HepG2 (cell line): ENCODE measurements at regions not wholly inside any gene's neighbourhood (a gene's known extent, or its start where the extent isn't known, plus 50 kb on each side); places are given as distances from the start of the nearest gene placed in this dataset.

Source experiments
- ARID3A ChIP-seq: IDR thresholded peaks from 2 replicates; pipeline ENCODE4 v1.6.1; 2012; ENCODE audit warnings: low read depth, low read length, improper control_type of control experiment
- ELF3 ChIP-seq: IDR thresholded peaks from 2 replicates; pipeline ENCODE4 v1.6.1; 2016; ENCODE audit warnings: missing genetic modification reagents, missing compliant biosample characterization
- EP300 ChIP-seq, 3 experiments: sonication (generic) in 1 of 3; formaldehyde crosslinking in 1 of 3; IDR thresholded peaks; 2 replicates each; pipeline versions ENCODE4 v1.5.1 to v1.6.1; 2011 to 2020; ENCODE audit warnings: low read depth in 2 of 3, low read length in 2 of 3, borderline replicate concordance in 1 of 3, improper control_type of control experiment in 1 of 3, mild to moderate bottlenecking in 1 of 3, missing genetic modification reagents in 1 of 3, moderate library complexity in 1 of 3
- HIVEP1 ChIP-seq: sonication (generic); formaldehyde crosslinking; IDR thresholded peaks from 2 replicates; pipeline ENCODE4 v1.4.0; 2020; ENCODE audit warnings: mild to moderate bottlenecking, missing genetic modification reagents
- KLF11 ChIP-seq: IDR thresholded peaks from 2 replicates; pipeline ENCODE4 v1.6.1; 2016; ENCODE audit warnings: missing compliant biosample characterization
- KLF13 ChIP-seq: sonication (generic); formaldehyde crosslinking; IDR thresholded peaks from 2 replicates; pipeline ENCODE4 v1.4.0; 2020; ENCODE audit warnings: mild to moderate bottlenecking, missing genetic modification reagents
- MAFF ChIP-seq: IDR thresholded peaks from 2 replicates; pipeline ENCODE4 v1.6.1; 2011; ENCODE audit warnings: low read depth, low read length, improper control_type of control experiment
- MAFK ChIP-seq, 2 experiments: IDR thresholded peaks in 1 of 2; conservative IDR thresholded peaks in 1 of 2; 2 replicates each; pipeline ENCODE4 v1.6.1; 2011; ENCODE audit warnings: improper control_type of control experiment in 2 of 2, low read length in 2 of 2
- MED8 ChIP-seq: sonication (generic); formaldehyde crosslinking; IDR thresholded peaks from 2 replicates; pipeline ENCODE4 v1.8.1; 2023; ENCODE audit warnings: mild to moderate bottlenecking, missing genetic modification reagents; ENCODE audit not compliant: insufficient replicate concordance
- MIXL1 ChIP-seq: IDR thresholded peaks from 2 replicates; pipeline ENCODE4 v1.6.1; 2016
- NAIF1 ChIP-seq: sonication (generic); formaldehyde crosslinking; IDR thresholded peaks from 2 replicates; pipeline ENCODE4 v1.5.0; 2020; ENCODE audit warnings: mild to moderate bottlenecking, missing genetic modification reagents, borderline replicate concordance
- NFKBIZ ChIP-seq: IDR thresholded peaks from 2 replicates; pipeline ENCODE4 v1.6.1; 2018; ENCODE audit warnings: missing genetic modification reagents, missing compliant biosample characterization
- PAXIP1 ChIP-seq: sonication (generic); formaldehyde crosslinking; conservative IDR thresholded peaks from 2 replicates; pipeline ENCODE4 v1.4.0; 2020; ENCODE audit warnings: mild to moderate bottlenecking, missing genetic modification reagents, moderate library complexity
- PPARG ChIP-seq: conservative IDR thresholded peaks from 2 replicates; pipeline ENCODE4 v1.6.1; 2016; ENCODE audit warnings: missing biosample characterization, missing genetic modification reagents
- SAP130 ChIP-seq: IDR thresholded peaks from 2 replicates; pipeline ENCODE4 v1.6.1; 2016; ENCODE audit warnings: low read depth
- SPEN ChIP-seq: sonication (generic); formaldehyde crosslinking; IDR thresholded peaks from 2 replicates; pipeline ENCODE4 v1.5.1; 2020; ENCODE audit warnings: low read depth, mild to moderate bottlenecking, missing genetic modification reagents
- TCF7 ChIP-seq: sonication (generic); IDR thresholded peaks from 2 replicates; pipeline ENCODE4 v1.6.1; 2016; ENCODE audit warnings: antibody characterized with exemption, low read depth
- TP53 ChIP-seq: sonication (generic); formaldehyde crosslinking; conservative IDR thresholded peaks from 2 replicates; pipeline ENCODE4 v1.4.0; 2020; ENCODE audit warnings: missing genetic modification reagents
- ZNF260 ChIP-seq: sonication (generic); formaldehyde crosslinking; IDR thresholded peaks from 2 replicates; pipeline ENCODE4 v1.4.0; 2020; ENCODE audit warnings: missing genetic modification reagents, low read depth, mild to moderate bottlenecking, borderline replicate concordance
- ZNF557 ChIP-seq: sonication (generic); formaldehyde crosslinking; IDR thresholded peaks from 2 replicates; pipeline ENCODE4 v1.4.0; 2020; ENCODE audit warnings: missing genetic modification reagents
- ZNF83 ChIP-seq: sonication (generic); formaldehyde crosslinking; IDR thresholded peaks from 2 replicates; pipeline ENCODE4 v1.4.0; 2020; ENCODE audit warnings: missing genetic modification reagents, mild to moderate bottlenecking, borderline replicate concordance

GRCh38 chr14:61602733-61603077, 92.6 kb upstream of the HIF1A start (continued):
- TF ChIP-seq ARID3A: peak; percentile 39; the same call in 1 of the 2 replicates
- peak; percentile 21; the same call in 1 of the 2 replicates for TF ChIP-seq SAP130
- peak; percentile 100 for TF ChIP-seq MIXL1 (CRISPR knock-in tag)
- no peak for TF ChIP-seq SPEN
- no peak for TF ChIP-seq ZNF83
- no peak for TF ChIP-seq ZNF260 (CRISPR knock-in tag)
- TF ChIP-seq MAFF: peak; percentile 54
- no peak for TF ChIP-seq ZNF557 (CRISPR knock-in tag)
- peak; percentile 65 to 81 for TF ChIP-seq MAFK (conservative IDR thresholded peaks at IDR 0.05 in 1 of 2, IDR thresholded peaks at IDR 0.05 in 1 of 2; ENCODE audit: low read length in 2 of 2)
- peak; percentile 29 for TF ChIP-seq MED8 (CRISPR knock-in tag)
- TF ChIP-seq ELF3 (CRISPR knock-in tag): no peak
- no peak for TF ChIP-seq TCF7
- TF ChIP-seq HIVEP1 (CRISPR knock-in tag): no peak
- no peak for TF ChIP-seq NFKBIZ (CRISPR knock-in tag)
- TF ChIP-seq TP53: no peak
- no peak for TF ChIP-seq KLF13 (CRISPR knock-in tag)
- TF ChIP-seq PAXIP1 (CRISPR knock-in tag): 0 out of 2 replicates have a peak, but pooled peaks have one; percentile 44
- TF ChIP-seq EP300 (IDR thresholded peaks at IDR 0.05; ENCODE audit: low read depth in 2 of 2, low read length in 2 of 2): peak in 1 of 2 experiments; percentile 49; a peak in 1 of 4 replicates
- TF ChIP-seq EP300 (CRISPR knock-in tag; IDR thresholded peaks at IDR 0.05; ENCODE audit: borderline replicate concordance): no peak
- no peak; the same call in 1 of the 2 replicates for TF ChIP-seq PPARG (CRISPR knock-in tag)
- no peak for TF ChIP-seq NAIF1 (CRISPR knock-in tag)
- no peak for TF ChIP-seq KLF11 (CRISPR knock-in tag)
